GM11168 (cell line): ENCODE measurements at regions not wholly inside any gene's neighbourhood (a gene's known extent, or its start where the extent isn't known, plus 50 kb on each side); places are given as distances from the start of the nearest gene placed in this dataset.
"Not testable (repeated sequence)": the region's sequence is repeated elsewhere in the genome, so short reads cannot be mapped to it uniquely, and the experiment has no call there.

Source experiments
- in situ Hi-C: fragments of 300-500 bp; cut with MboI; formaldehyde crosslinking; loops from one replicate; pipeline ENCODE4 v1.12.0; 2022; ENCODE audit warnings: low sequenced_read_pairs; ENCODE audit not compliant: unreplicated experiment

DNA sequence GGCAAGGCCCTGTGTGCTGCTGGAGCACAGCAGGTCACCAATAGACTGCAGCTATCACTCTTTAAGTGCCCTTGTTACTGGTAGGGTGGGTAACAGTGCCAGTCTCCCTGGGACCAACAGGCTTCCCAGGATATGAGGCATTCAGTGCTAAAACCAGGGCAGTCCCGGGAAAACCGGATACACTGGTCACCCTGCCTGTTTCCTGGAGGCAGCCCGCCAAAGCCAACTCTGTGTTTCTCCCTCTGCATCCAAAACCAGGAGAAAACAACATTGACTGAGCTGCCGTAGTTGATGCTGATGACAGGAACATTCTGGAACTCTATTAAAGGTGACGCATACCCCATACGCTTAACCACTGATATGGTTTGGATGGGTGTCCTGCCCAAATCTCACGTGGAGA is 149.1 kb downstream of the SHANK2 start:
- in situ Hi-C loops, result no loop called here

GRCh38 chr11:71102251-71102995 is 150.0 kb downstream of the SHANK2 start:
- in situ Hi-C loops, result no loop called here

- in situ Hi-C loops, result no loop called here
Measured at GRCh38 chr11:71101606-71102005, 150.8 kb downstream of the SHANK2 start.

GRCh38 chr11:71101046-71101445 is 151.3 kb downstream of the SHANK2 start:
- in situ Hi-C loops, result no loop called here

DNA sequence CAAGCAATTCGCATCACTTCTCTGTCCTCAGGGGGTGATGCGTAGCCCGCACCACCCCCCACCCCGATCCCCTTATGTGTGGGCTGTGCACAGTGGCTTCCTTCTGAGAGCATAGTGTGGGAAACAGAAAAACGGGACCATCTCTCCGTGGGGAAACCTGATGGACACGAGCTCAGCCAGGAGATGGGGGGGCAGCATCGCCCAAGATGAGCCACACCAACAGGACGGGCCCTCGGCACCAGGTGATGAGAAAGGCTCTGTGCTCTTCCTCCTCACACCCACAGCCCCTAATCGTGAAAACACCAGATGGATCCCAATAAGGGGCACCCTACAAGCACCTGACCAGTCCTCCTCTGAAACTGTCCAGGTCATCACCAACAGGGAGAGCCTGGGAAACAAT is 153.6 kb downstream of the SHANK2 start:
- in situ Hi-C loops, result no loop called here

DNA sequence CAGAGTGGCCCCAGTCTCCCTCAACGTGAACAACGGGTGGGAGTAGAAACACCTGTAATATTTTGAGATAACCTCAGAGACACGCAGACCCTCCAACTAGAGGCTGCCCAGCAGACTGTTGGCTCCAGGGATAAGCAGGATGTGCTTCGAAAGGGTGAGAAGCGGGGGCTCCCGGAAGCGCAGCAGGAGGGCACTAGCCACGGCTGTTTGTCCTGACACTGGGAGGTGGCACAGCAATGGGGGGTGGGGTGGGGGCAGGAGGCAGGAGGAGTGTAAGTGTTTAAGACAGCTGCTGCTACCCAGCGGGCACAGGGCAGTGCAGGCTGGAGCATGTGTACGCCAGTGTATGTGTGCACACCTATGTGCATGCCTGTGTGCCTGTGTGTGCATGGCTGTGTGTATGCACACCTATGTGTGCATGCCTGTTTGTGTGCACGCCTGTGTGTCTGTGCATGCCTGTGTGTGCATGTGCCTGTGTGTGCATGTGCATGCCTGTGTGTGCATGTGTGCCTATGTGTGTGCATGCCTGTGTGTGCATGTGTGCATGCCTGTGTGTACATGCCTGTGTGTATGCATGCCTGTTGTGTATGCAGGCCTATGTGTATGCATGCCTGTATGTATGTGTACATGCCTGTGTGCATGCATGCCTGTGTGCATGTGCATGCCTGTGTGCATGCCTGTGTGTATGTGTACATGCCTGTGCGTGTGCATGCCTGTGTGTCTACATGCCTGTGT is 154.7 kb downstream of the SHANK2 start:
- in situ Hi-C loops, result no loop called here

DNA sequence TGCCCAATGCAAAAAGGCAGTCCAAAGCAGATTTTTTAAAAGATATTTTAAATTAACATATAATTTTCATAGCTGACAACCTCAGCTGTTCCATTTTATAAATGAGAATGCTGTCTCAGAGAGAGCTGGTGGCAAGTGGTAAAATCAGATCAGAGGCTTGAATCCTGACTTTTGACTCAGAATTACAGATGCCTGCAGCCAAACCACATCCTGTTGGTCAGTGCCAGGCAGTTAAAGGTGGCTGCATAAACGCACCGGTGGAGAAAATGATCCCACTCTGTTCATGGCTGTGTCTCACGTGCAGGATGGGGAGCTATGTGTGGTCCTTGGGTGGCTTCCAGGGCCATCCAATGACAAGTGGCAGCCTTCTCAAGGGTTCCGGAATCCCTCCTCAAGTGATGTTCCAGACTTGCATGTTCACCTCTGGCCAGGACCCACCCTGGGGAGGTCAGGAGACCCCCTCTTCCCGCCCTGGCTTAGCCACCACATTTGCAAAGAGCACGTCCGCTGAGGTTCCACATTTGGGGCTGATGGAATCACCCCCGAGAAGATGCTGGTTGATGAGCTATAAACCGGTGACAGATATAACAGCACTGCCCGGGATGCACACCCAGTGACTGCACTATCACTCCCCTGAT is 155.5 kb downstream of the SHANK2 start:
- in situ Hi-C loops, result no loop called here

DNA sequence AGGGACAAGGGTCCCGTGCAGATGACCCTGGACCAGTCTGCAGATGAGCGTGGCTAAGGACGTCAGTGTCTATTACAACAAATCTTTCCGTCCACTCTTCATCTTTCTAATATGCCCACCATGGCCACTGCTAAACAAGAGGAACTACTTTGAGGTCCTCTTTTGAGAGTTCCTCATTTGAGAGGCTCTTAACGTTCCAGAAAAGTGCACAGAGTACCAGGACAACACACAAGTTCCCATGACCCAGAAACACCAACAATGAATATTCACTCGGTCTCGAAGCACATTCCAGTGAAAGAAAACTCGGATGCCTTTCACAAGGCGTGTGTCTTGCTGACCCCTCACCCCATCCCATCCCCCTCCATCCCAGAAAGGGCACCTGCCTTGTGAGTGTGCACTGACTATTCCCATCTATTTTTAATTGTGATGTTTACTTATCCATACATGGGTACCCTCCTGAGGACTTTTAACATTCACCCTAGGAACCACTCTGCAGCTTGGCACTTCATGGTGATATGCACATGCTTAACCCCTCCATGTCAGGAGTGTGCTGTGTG is 157.0 kb downstream of the SHANK2 start:
- in situ Hi-C loops, result no loop called here

- in situ Hi-C loops, result no loop called here
Measured at GRCh38 chr11:71094296-71095077, 157.9 kb downstream of the SHANK2 start.

DNA sequence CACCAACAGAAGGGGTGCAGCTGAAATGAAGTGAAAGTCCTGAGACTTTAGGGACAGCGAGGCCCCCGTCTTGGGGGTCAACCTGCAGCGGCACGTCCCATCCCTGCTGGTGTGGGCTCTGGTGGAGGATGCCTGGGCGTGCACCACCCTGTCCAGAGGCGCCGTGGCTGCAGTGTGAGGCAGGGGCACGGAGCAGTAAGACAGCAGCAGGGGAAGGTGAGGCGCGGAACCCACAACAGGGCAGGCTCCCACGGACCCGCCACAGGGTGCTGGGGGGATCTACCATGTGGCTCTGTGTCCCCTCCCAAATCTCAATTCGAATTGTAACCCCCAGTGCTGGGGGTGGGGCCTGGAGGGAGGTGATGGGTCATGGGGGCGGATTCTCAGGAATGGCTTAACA is 158.6 kb downstream of the SHANK2 start:
- in situ Hi-C loops, result no loop called here

GRCh38 chr11:71091506-71092265 is 160.7 kb downstream of the SHANK2 start:
- in situ Hi-C loops, result no loop called here

DNA sequence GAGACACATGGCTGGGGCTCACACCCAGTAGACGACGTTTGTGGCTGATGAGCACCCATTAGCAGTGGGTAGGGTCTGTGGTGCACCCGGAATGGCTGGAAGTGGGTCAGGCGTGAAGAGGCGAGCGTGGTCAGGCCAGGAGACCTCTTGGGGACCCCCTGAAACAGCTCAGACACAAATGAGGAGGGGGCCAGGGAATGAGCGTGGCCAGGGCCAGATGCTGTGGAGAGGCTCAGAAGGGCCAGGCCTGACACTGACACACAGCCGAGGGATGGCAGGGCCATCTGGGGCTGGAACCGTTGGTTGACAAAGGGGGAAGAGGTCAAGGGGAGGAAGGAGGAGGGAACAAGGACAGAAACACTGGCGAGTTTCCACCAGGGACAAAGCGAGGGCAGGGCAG is 162.8 kb downstream of the SHANK2 start:
- in situ Hi-C loops, result no loop called here

DNA sequence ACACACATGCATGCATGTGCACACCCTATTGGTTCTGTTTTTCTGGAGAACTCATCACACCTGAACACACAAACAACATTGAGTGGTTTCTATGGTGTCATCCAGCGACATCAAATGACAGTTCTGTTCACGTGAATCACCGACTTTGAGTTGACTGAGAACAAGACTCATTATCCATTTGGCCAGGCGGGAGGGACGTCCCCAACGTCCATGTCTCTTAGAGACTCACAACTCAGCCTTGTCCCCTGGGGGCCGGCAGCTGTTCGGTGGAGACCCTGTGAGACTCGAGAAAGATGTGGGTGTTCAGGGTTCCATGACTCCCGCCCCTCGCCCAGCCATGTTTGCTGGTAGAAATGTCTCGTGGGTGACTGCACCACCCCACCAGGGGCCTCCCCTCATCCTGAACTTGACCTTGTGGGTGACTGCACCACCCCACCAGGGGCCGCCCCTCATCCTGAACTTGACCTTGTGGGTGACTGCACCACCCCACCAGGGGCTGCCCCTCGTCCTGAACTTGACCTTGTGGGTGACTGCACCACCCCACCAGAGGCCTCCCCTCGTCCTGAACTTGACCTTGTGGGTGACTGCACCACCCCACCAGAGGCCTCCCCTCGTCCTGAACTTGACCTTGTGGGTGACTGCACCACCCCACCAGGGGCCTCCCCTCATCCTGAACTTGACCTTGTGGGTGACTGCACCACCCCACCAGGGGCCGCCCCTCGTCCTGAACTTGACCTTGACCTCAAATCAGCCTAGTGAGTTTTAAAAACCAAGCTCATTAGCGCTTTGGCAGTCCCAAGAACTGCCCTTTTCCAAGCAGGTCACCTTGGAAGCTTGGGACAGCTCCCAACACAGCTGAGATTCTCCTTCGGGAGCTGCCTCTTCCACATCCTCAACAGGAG is 163.8 kb downstream of the SHANK2 start:
- in situ Hi-C loops, result not testable (repeated sequence)

GRCh38 chr11:71086687-71087258 is 165.6 kb downstream of the SHANK2 start:
- in situ Hi-C loops, result no loop called here

DNA sequence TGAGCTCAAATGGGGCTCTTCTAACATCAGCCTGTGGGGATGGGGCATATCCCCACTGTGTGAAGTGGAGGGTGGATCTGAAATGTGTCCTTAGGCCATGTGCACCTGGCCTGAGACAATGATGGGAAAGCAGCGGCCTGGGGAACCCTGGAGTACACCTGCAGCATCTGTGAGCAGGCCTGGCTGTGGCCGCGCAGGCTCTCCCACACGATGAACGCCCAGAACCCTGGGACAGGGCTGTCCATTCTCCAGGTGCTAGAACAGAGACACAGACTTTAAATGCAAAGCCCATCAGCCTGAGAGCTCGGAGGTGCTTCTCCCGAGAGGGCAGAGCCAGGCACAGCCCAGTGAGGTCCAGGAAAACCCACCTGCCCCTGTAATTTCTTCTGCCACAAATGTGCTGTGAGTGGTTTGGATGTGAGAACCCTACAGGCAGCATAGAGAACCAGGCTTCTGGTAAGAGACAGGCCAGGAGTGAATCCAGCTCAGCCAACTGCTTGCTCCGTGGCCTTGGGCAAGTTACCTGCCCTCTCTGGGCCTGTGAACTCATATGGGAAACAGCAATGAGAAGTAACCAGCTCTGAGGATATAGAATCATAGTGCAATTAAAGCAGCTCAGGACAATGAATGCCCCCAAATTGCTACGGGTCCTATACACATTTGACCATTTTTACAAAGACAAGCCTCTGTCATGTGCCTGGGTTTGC is 167.9 kb downstream of the SHANK2 start:
- in situ Hi-C loops, result no loop called here

- in situ Hi-C loops, result no loop called here
Measured at GRCh38 chr11:71083105-71083504, 169.3 kb downstream of the SHANK2 start.

DNA sequence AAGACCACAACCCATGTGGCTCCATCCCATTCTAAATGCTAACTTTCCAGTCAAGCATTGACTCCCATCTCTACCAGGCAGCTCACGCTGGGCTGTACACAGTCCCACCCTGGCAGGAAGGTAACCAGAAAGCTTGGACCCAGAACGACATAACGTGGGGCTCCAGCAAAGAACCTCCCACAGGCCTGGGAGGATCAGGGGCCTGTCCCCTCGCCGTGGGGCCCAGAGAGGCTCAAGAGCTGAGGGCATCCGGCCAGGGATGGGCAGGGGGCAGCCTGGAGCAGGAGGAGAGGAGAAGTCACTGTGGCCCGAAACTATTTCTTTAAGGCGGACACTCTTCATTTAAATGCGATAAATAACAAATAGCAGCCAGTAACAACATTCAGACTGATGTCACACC is 169.9 kb downstream of the SHANK2 start:
- in situ Hi-C loops, result no loop called here
